ENCODE measurements at regions not wholly inside any gene's neighbourhood (a gene's known extent, or its start where the extent isn't known, plus 50 kb on each side); places are given as distances from the start of the nearest gene placed in this dataset.

DNA sequence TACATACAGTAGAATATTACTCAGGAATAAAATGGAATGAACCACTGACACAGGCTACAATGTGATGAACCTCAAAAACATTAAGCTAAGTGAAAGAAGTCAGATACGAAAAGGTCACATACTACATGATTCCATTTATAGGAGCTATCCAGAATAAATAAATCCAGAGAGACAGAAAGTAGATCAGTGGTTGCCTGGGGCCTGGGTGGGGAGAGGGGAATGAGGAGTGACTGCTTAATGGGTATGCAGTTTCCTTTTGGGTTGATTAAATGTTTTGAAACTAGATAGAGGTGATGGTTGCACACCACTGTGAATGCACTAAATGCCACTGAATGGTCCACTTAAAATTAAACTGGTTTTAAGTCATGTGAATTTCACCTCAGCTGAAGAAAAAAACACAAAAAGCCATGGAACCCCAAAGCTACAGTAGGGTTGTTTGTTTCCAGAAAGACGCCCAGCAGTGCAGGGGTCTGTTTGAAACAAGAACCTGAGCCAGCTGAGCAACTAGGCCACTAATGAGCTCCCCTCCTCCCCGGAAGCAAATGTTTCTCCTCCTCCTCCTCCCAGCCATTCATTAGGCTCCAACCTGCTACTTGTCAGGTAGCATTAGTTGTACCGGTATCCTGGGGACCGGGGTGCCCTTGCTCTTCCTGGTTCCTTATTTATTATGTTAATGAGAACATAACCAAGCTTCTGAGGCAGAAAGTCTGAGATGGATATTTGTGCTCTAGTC lies 168.4 kb downstream of the EVX1 start:
- Histone ChIP-seq H3K4me1 (no peaks in the 10 kb centered on the region), H3K27me3 (ENCODE audit: insufficient read depth in 3 of 3, low read length in 2 of 3) (peaks cover 0 to 1% (median 0%) of the 10 kb centered on the region in 3 donors), H3K4me3 (no peak overlapping the region), H3K27ac (no peak overlapping the region), H3K9me3 (no peaks in the 10 kb centered on the region), H3K36me3 (ENCODE audit: insufficient read depth in 1 of 2, low read depth in 1 of 2) (no peaks in the 10 kb centered on the region)
- no peak for ATAC-seq
- no peak for DNase-seq
- WGBS, 3 donors, result 47 to 50% (median 49%) methylated on average over 5 of the region's 5 CpGs
- intact Hi-C loops (cut with DNase I), result no loop called here
- TF ChIP-seq, protein P1, sequence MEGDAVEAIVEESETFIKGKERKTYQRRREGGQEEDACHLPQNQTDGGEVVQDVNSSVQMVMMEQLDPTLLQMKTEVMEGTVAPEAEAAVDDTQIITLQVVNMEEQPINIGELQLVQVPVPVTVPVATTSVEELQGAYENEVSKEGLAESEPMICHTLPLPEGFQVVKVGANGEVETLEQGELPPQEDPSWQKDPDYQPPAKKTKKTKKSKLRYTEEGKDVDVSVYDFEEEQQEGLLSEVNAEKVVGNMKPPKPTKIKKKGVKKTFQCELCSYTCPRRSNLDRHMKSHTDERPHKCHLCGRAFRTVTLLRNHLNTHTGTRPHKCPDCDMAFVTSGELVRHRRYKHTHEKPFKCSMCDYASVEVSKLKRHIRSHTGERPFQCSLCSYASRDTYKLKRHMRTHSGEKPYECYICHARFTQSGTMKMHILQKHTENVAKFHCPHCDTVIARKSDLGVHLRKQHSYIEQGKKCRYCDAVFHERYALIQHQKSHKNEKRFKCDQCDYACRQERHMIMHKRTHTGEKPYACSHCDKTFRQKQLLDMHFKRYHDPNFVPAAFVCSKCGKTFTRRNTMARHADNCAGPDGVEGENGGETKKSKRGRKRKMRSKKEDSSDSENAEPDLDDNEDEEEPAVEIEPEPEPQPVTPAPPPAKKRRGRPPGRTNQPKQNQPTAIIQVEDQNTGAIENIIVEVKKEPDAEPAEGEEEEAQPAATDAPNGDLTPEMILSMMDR (IDR thresholded peaks at IDR 0.05), result no peak

DNA sequence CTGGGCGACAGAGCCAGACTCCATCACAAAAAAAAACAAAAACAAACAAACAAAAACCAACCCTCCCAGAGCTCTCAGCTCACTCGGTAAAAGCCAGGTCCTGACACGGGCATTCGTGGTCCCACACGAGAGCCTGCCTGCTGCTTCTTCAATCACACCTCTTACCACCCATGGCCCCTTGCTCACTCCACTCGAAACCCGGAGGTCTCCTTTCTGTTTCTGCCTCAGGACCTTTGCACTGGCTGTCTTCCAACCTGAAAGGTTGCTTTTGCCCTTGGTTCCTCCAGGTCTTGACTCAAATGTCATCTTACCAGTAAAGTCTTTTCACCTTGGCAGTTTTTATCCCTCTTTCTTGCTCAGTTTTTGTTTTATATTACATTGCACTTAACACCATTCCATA lies 169.6 kb downstream of the EVX1 start:
- intact Hi-C loops (cut with DNase I), result no loop called here
- TF ChIP-seq, protein P1 (IDR thresholded peaks at IDR 0.05), result no peak

GRCh38 chr7:27418541-27418940 lies 175.9 kb downstream of the EVX1 start:
- intact Hi-C loops (cut with DNase I), result no loop called here
- 65 to 72% (median 71%) methylated on average over 3 of the region's 3 CpGs for WGBS, 3 donors
- ATAC-seq, result no peak

More for the DNA sequence above, 169.6 kb downstream of the EVX1 start:
- Histone ChIP-seq H3K27ac (no peak overlapping the region), H3K9me3 (no peaks in the 10 kb centered on the region), H3K36me3 (ENCODE audit: insufficient read depth in 1 of 2, low read depth in 1 of 2) (no peaks in the 10 kb centered on the region), H3K27me3 (ENCODE audit: insufficient read depth in 3 of 3, low read length in 2 of 3) (peaks cover 0 to 1% (median 0%) of the 10 kb centered on the region in 3 donors), H3K4me3 (no peak overlapping the region), H3K4me1 (no peaks in the 10 kb centered on the region)
- DNase-seq (no peak), ATAC-seq (no peak)
- WGBS, 3 donors, result 82 to 85% (median 82%) methylated on average over 7 of the region's 7 CpGs

DNA sequence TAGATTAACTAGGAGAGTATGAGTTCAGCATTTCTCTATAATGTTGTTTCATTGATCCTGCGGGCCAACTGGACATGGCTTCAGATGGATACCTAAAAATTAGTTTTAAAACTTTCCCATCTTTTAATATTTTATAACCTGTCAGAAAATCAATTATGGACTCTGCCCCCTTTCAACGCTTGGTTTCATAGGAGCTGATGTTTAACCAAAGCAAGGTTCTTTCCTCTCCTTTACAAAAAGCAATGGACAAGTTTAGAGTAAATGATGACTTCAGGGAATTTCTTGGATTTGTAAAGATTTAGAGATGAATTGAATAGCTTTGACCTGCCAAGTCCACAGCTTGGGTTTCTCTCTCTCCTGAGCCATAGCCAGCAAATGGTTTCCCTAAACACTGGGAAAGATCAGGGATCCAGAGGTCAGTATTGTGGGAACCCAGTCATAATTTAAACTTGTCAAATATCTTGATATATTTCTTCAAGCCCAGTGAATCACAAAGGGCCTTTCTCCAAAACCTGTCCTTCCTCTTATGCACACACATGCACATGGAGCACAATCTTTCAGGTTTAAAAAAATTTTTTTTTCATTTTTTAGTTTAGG lies 177.1 kb downstream of the EVX1 start:
- intact Hi-C loops (cut with DNase I), result no loop called here
- TF ChIP-seq, protein P1 (IDR thresholded peaks at IDR 0.05), result no peak
- no peak overlapping the region for H3K27ac ChIP-seq
- DNase-seq (no peak), ATAC-seq (no peak)
- no peaks in the 10 kb centered on the region for H3K4me1 ChIP-seq
- H3K36me3 ChIP-seq (ENCODE audit: insufficient read depth in 1 of 2, low read depth in 1 of 2), result no peaks in the 10 kb centered on the region
- no peak overlapping the region for H3K4me3 ChIP-seq
- WGBS, 3 donors, result 82 to 89% (median 88%) methylated on average over 2 of the region's 2 CpGs
- H3K27me3 ChIP-seq (ENCODE audit: insufficient read depth in 3 of 3, low read length in 2 of 3), result peaks cover 0 to 3% (median 0%) of the 10 kb centered on the region in 3 donors
- H3K9me3 ChIP-seq, result no peaks in the 10 kb centered on the region

More at GRCh38 chr7:27418541-27418940, 175.9 kb downstream of the EVX1 start:
- Histone ChIP-seq H3K36me3 (ENCODE audit: insufficient read depth in 1 of 2, low read depth in 1 of 2) (no peaks in the 10 kb centered on the region), H3K4me3 (no peak overlapping the region), H3K27me3 (ENCODE audit: insufficient read depth in 3 of 3, low read length in 2 of 3) (peaks cover 0 to 3% (median 0%) of the 10 kb centered on the region in 3 donors), H3K9me3 (no peaks in the 10 kb centered on the region), H3K4me1 (no peaks in the 10 kb centered on the region), H3K27ac (no peak overlapping the region)
- DNase-seq, result no peak
- TF ChIP-seq, protein P1 (IDR thresholded peaks at IDR 0.05), result no peak

Measured in psoas muscle (tissue), 7 donors.